ENCODE measurements at regions not wholly inside any gene's neighbourhood (a gene's known extent, or its start where the extent isn't known, plus 50 kb on each side); places are given as distances from the start of the nearest gene placed in this dataset.

GRCh38 chr11:80255021-80255420 is 814.2 kb upstream of the TENM4 start:
- Histone ChIP-seq H3K27me3 (replicated peaks in 1 of 2; ENCODE audit: control insufficient read depth in 2 of 2, insufficient read depth in 2 of 2, low read length in 1 of 2) (no peaks in the 10 kb centered on the region), H3K9me3 (replicated peaks; ENCODE audit: control insufficient read depth, insufficient read depth, low read length) (no peaks in the 10 kb centered on the region), H4K20me1 (ENCODE audit: control insufficient read depth, insufficient read depth) (no peaks in the 10 kb centered on the region), H3K4me2 (ENCODE audit: control insufficient read depth, insufficient read depth) (no peak overlapping the region), H3K79me2 (ENCODE audit: control insufficient read depth, insufficient read depth, low read length) (no peaks in the 10 kb centered on the region), H2AFZ (ENCODE audit: control insufficient read depth, low read depth, low read length) (no peak overlapping the region), H3K27ac (ENCODE audit: control insufficient read depth, insufficient read depth) (no peak overlapping the region), H3K9ac (ENCODE audit: control insufficient read depth, insufficient read depth, low read length) (no peak overlapping the region), H3K4me3 (no peak overlapping the region), H3K36me3 (ENCODE audit: control insufficient read depth in 2 of 2, insufficient read depth in 2 of 2, low read length in 1 of 2) (no peaks in the 10 kb centered on the region), H3K4me1 (ENCODE audit: control insufficient read depth, insufficient read depth, low read length) (no peaks in the 10 kb centered on the region)
- in situ Hi-C loops (cut with MboI), result no loop called here
- intact Hi-C loops (cut with micrococcal nuclease; ENCODE audit: unreplicated experiment), result no loop called here
- FAIRE-seq, result no peak
- POLR2A ChIA-PET, result no interaction called here
- RAD21 ChIA-PET (ENCODE audit: unreplicated experiment), result no interaction called here
- TF ChIP-seq RAD51 (IDR thresholded peaks at IDR 0.05), result no peak
- TF ChIP-seq SUPT20H (IDR thresholded peaks at IDR 0.05; ENCODE audit: borderline replicate concordance, control insufficient read depth, low read depth, low read length), result no peak
- no peak for TF ChIP-seq CBX3 (IDR thresholded peaks at IDR 0.05; ENCODE audit: borderline replicate concordance, low read depth)
- TF ChIP-seq SRF (IDR thresholded peaks at IDR 0.05; ENCODE audit: low read depth in 2 of 2, low read length in 2 of 2), result no peak
- TF ChIP-seq MTA2 (IDR thresholded peaks at IDR 0.05; ENCODE audit: low read depth), result no peak
- no peak for TF ChIP-seq IKZF2 (IDR thresholded peaks at IDR 0.05)
- TF ChIP-seq POLR2AphosphoS2 (IDR thresholded peaks at IDR 0.05; ENCODE audit: low read depth, low read length), result no peak
- TF ChIP-seq YY1 (IDR thresholded peaks at IDR 0.05; ENCODE audit: low read depth, low read length), result no peak
- TF ChIP-seq BCL11A (IDR thresholded peaks at IDR 0.05; ENCODE audit: low read depth, low read length), result no peak
- no peak for TF ChIP-seq PAX8 (IDR thresholded peaks at IDR 0.05)
- TF ChIP-seq ZBED1 (IDR thresholded peaks at IDR 0.05; ENCODE audit: borderline replicate concordance), result no peak
- TF ChIP-seq BMI1 (IDR thresholded peaks at IDR 0.05; ENCODE audit: borderline replicate concordance), result no peak
- TF ChIP-seq TCF3 (IDR thresholded peaks at IDR 0.05; ENCODE audit: borderline replicate concordance, insufficient read depth, low read depth, low read length), result no peak
- no peak for TF ChIP-seq NR2C1 (IDR thresholded peaks at IDR 0.05)
- no peak for TF ChIP-seq SMAD5 (IDR thresholded peaks at IDR 0.05; ENCODE audit: low read depth)
- TF ChIP-seq ASH2L (IDR thresholded peaks at IDR 0.05; ENCODE audit: borderline replicate concordance, low read depth), result no peak
- TF ChIP-seq CTCF (IDR thresholded peaks at IDR 0.05 in 2 of 3, conservative IDR thresholded peaks at IDR 0.05 in 1 of 3; ENCODE audit: control insufficient read depth in 2 of 3, extremely low read depth in 1 of 3, insufficient read depth in 1 of 3, low read depth in 3 of 3, low read length in 3 of 3), result no peak
- no peak for TF ChIP-seq SREBF1 (IDR thresholded peaks at IDR 0.05; ENCODE audit: low read length)
- TF ChIP-seq STAT3 (IDR thresholded peaks at IDR 0.05; ENCODE audit: low read depth, low read length), result no peak
- TF ChIP-seq EGR1 (IDR thresholded peaks at IDR 0.05; ENCODE audit: borderline replicate concordance in 1 of 2, low read depth in 2 of 2, low read length in 2 of 2), result no peak
- DNase-seq (ENCODE audit: low read depth, low spot score), result no peak
- ATAC-seq, result no peak
- CTCF ChIA-PET, result no interaction called here
- BruUV-seq (replicated peaks), result no TSS peak
- SMC1A ChIA-PET (ENCODE audit: uncharacterized antibody, unreplicated experiment), result interaction anchor here (0.6 to 0.7 kb wide), 2 partner anchors 78 to 863 kb away, joined by 3 read pairs; no protein-coding TSS in a partner anchor
